K562 (cell line): ENCODE measurements at regions not wholly inside any gene's neighbourhood (a gene's known extent, or its start where the extent isn't known, plus 50 kb on each side); places are given as distances from the start of the nearest gene placed in this dataset.

Experiments used
- ATAC-seq: fragments of 200-7000 bp; cut with Tn5 transposase; 3 replicates; pipeline ENCODE4 v1.9.1; 2020; ENCODE audit warnings: moderate library complexity
- BruUV-seq: library from RNA; stranded (reverse); fragments of 400-500 nt; replicated peaks from 2 replicates; lab custom pipeline; 2021; lab: Mats Ljungman, UMichigan
- CTCF ChIA-PET: fragments of 300-600 bp; formaldehyde crosslinking; extraction: SDS; loops from one replicate; lab custom pipeline; 2021; ENCODE audit warnings: low intra/inter-chr PET ratio; lab: Yijun Ruan, JAX
- POLR2A ChIA-PET: fragments of 300-600, 350-650 bp; sonication (Branson Sonifier 250); formaldehyde crosslinking; extraction: SDS; loops from one replicate; lab custom pipeline; 2021; ENCODE audit warnings: antibody characterized with exemption, inconsistent platforms; lab: Yijun Ruan, JAX
- DNase-seq, 4 experiments: peaks; one replicate each; pipeline versions ENCODE4 v3.0.0 to v3.0.0-alpha.2; 2011 to 2018; ENCODE audit warnings: low spot score in 3 of 4, mixed read lengths in 3 of 4; ENCODE audit errors: extremely low read depth in 1 of 4
- FAIRE-seq: peaks from 2 replicates; lab custom pipeline; 2011; peaks lifted over from hg19 to GRCh38; lab: Jason Lieb, UNC
- H2AFZ ChIP-seq: 2 replicates; pipeline ENCODE4 v1.6.0; 2011; ENCODE audit warnings: low read depth, low read length, control low read depth, inconsistent platforms
- H3K27ac ChIP-seq: fragments of 200-600 bp; 3 replicates; pipeline ENCODE4 v1.8.0; 2011; ENCODE audit warnings: low read depth, mild to moderate bottlenecking, control low read depth, inconsistent platforms, low read length, moderate library complexity, mixed read lengths; ENCODE audit errors: extremely low read depth
- H3K27me3 ChIP-seq, 2 experiments: fragments of 300-600 bp in 1 of 2; 2 replicates in 1 of 2; 3 replicates in 1 of 2; pipeline versions ENCODE4 v1.6.0 to v1.8.0; 2011; ENCODE audit warnings: inconsistent platforms in 2 of 2, low read length in 2 of 2, mild to moderate bottlenecking in 1 of 2, mixed read lengths in 1 of 2, moderate library complexity in 1 of 2; ENCODE audit not compliant: control insufficient read depth in 2 of 2, insufficient read depth in 2 of 2
- H3K36me3 ChIP-seq: fragments of 300-600 bp; 3 replicates; pipeline ENCODE4 v1.8.0; 2011; ENCODE audit warnings: mild to moderate bottlenecking, low read length, inconsistent platforms; ENCODE audit not compliant: control insufficient read depth, insufficient read depth
- H3K4me1 ChIP-seq, 2 experiments: fragments of 200-600 bp in 1 of 2; replicated peaks in 1 of 2; 2 replicates in 1 of 2; 3 replicates in 1 of 2; pipeline versions ENCODE4 v1.5.1 to v1.8.0; 2011; ENCODE audit warnings: inconsistent platforms in 2 of 2, low read length in 2 of 2, mild to moderate bottlenecking in 1 of 2, mixed read lengths in 1 of 2, moderate library complexity in 1 of 2; ENCODE audit not compliant: control insufficient read depth in 2 of 2, insufficient read depth in 2 of 2
- H3K4me2 ChIP-seq: 2 replicates; pipeline ENCODE4 v1.6.1; 2011; ENCODE audit warnings: low read length, control low read depth, inconsistent platforms, mixed read lengths; ENCODE audit not compliant: insufficient read depth
- H3K4me3 ChIP-seq: fragments of 200-600 bp; sonication (generic), shearing (Covaris generic); 2 replicates; pipeline ENCODE4 v1.5.1; 2016; ENCODE audit warnings: control low read depth, inconsistent platforms
- H3K79me2 ChIP-seq: fragments of 200-600 bp; 3 replicates; pipeline ENCODE4 v1.8.0; 2011; ENCODE audit warnings: low read length, inconsistent platforms; ENCODE audit not compliant: control insufficient read depth, insufficient read depth
- H3K9ac ChIP-seq, 2 experiments: 2 replicates each; pipeline versions ENCODE4 v1.6.0 to v1.6.1; 2011; ENCODE audit warnings: low read depth in 2 of 2, low read length in 2 of 2, control low read depth in 1 of 2, inconsistent platforms in 1 of 2, mild to moderate bottlenecking in 1 of 2, mixed read lengths in 1 of 2; ENCODE audit not compliant: insufficient read depth in 1 of 2
- H3K9me1 ChIP-seq: one replicate; pipeline ENCODE4 v1.6.0; 2011; ENCODE audit warnings: inconsistent platforms, mild to moderate bottlenecking, low read length, moderate library complexity; ENCODE audit not compliant: control insufficient read depth, insufficient read depth
- H3K9me3 ChIP-seq: replicated peaks from 2 replicates; pipeline ENCODE4 v1.5.1; 2011; ENCODE audit warnings: low read depth, low read length, inconsistent platforms; ENCODE audit not compliant: control insufficient read depth, insufficient read depth
- H4K20me1 ChIP-seq: replicated peaks from 2 replicates; pipeline ENCODE4 v1.6.1; 2011; ENCODE audit warnings: low read length, inconsistent platforms, mixed read lengths; ENCODE audit not compliant: control insufficient read depth, insufficient read depth
- ARHGAP35 ChIP-seq: fragments of 450-650 bp; IDR thresholded peaks from 2 replicates; pipeline ENCODE4 v1.6.1; 2018; ENCODE audit not compliant: partially characterized antibody
- C11orf30 ChIP-seq: fragments of 450-650 bp; IDR thresholded peaks from 2 replicates; pipeline ENCODE4 v1.6.1; 2016; ENCODE audit warnings: low read depth, mild to moderate bottlenecking
- CBFB ChIP-seq: sonication (generic); formaldehyde crosslinking; IDR thresholded peaks from 2 replicates; pipeline ENCODE4 v1.4.0; 2020; ENCODE audit warnings: mild to moderate bottlenecking, missing genetic modification reagents
- CTBP1 ChIP-seq: fragments of 450-650 bp; IDR thresholded peaks from 2 replicates; pipeline ENCODE4 v1.6.1; 2016; ENCODE audit warnings: borderline replicate concordance
- DNMT1 ChIP-seq: fragments of 450-650 bp; IDR thresholded peaks from 2 replicates; pipeline ENCODE4 v1.6.1; 2016; ENCODE audit warnings: antibody characterized with exemption, mild to moderate bottlenecking
- FOXJ3 ChIP-seq: sonication (generic); formaldehyde crosslinking; IDR thresholded peaks from 2 replicates; pipeline ENCODE4 v1.4.0; 2020; ENCODE audit warnings: mild to moderate bottlenecking, missing genetic modification reagents
- MNT ChIP-seq, 2 experiments: fragments of 450-650 bp; conservative IDR thresholded peaks; 2 replicates each; pipeline ENCODE4 v1.6.1; 2017; ENCODE audit warnings: mild to moderate bottlenecking in 2 of 2, moderate library complexity in 2 of 2
- NONO ChIP-seq, 2 experiments: fragments of 200-400 bp in 1 of 2; fragments of 450-650 bp in 1 of 2; formaldehyde crosslinking in 1 of 2; IDR thresholded peaks; 2 replicates each; pipeline ENCODE4 v1.6.1; 2017; ENCODE audit warnings: low read depth in 2 of 2, mild to moderate bottlenecking in 2 of 2, moderate library complexity in 2 of 2, low read length in 1 of 2
- OTX1 ChIP-seq: fragments of 450-650 bp; formaldehyde crosslinking; IDR thresholded peaks from 2 replicates; pipeline ENCODE4 v1.4.0; 2022; ENCODE audit warnings: mild to moderate bottlenecking
- PML ChIP-seq: IDR thresholded peaks from 2 replicates; pipeline ENCODE4 v1.6.1; 2012; ENCODE audit warnings: low read length, inconsistent platforms
- RB1 ChIP-seq: fragments of 450-650 bp; IDR thresholded peaks from 2 replicates; pipeline ENCODE4 v1.6.1; 2017; ENCODE audit warnings: low read depth, mild to moderate bottlenecking
- SMARCA4 ChIP-seq: fragments of 450-650 bp; IDR thresholded peaks from 2 replicates; pipeline ENCODE4 v1.6.1; 2016
- STAG1 ChIP-seq: sonication (generic); formaldehyde crosslinking; IDR thresholded peaks from 2 replicates; pipeline ENCODE4 v1.5.0; 2020; ENCODE audit warnings: missing genetic modification reagents, borderline replicate concordance
- THRB ChIP-seq: fragments of 450-650 bp; formaldehyde crosslinking; conservative IDR thresholded peaks from 2 replicates; pipeline ENCODE4 v1.4.0; 2022; ENCODE audit warnings: mild to moderate bottlenecking, missing genetic modification characterization
- USF2 ChIP-seq: sonication (generic); formaldehyde crosslinking; IDR thresholded peaks from 2 replicates; pipeline ENCODE4 v1.5.0; 2020; ENCODE audit warnings: missing genetic modification reagents
- ZC3H8 ChIP-seq: fragments of 450-650 bp; IDR thresholded peaks from 2 replicates; pipeline ENCODE4 v1.6.1; 2017
- ZNF217 ChIP-seq: sonication (generic); formaldehyde crosslinking; IDR thresholded peaks from 2 replicates; pipeline ENCODE4 v1.8.0; 2022; ENCODE audit warnings: mild to moderate bottlenecking, missing genetic modification reagents
- WGBS: fragments of 100-300 bp; shearing (Covaris generic); methylation state at CpG from one replicate; pipeline ENCODE4 v1.1.6; 2016; ENCODE audit warnings: low coverage, mixed read lengths; ENCODE audit not compliant: insufficient coverage; ENCODE audit errors: missing lambda C conversion rate; 5-methylcytosine and 5-hydroxymethylcytosine counted together
- in situ Hi-C: fragments of 300-500 bp; cut with MboI; formaldehyde crosslinking; loops from 4 replicates; pipeline ENCODE4 v1.15.0; 2018; ENCODE audit warnings: inconsistent platforms, mixed read lengths
- intact Hi-C: fragments of 100-400 bp; cut with micrococcal nuclease; formaldehyde crosslinking; loops from 2 replicates; pipeline ENCODE4 v1.14.2; 2022

GRCh38 chr15:31824024-31824423 lies 206.3 kb upstream of the CHRNA7 start:
- Histone ChIP-seq H3K79me2 (no peaks in the 10 kb centered on the region), H3K9me1 (no peaks in the 10 kb centered on the region), H2AFZ (no peak overlapping the region), H4K20me1 (no peaks in the 10 kb centered on the region), H3K36me3 (no peaks in the 10 kb centered on the region), H3K4me2 (no peak overlapping the region), H3K4me3 (no peak overlapping the region), H3K27me3 (no peaks in the 10 kb centered on the region; a peak in 1 of 5 replicates), H3K9ac (no peak overlapping the region), H3K27ac (no peak overlapping the region), H3K9me3 (no peaks in the 10 kb centered on the region), H3K4me1 (no peaks in the 10 kb centered on the region)
- no peak for FAIRE-seq
- ChIA-PET POLR2A (no interaction called here), CTCF (no interaction called here)
- DNase-seq = no peak
- BruUV-seq = no TSS peak
- in situ Hi-C loops = no loop called here
- 0% methylated on average over 5 of the region's 5 CpGs for WGBS
- intact Hi-C loops = no loop called here
- no peak for ATAC-seq
- TF ChIP-seq SMARCA4 = no peak
- no peak for TF ChIP-seq MNT (conservative IDR thresholded peaks at IDR 0.05)
- TF ChIP-seq ARHGAP35 = no peak
- TF ChIP-seq ZNF217 (CRISPR knock-in tag) = no peak
- no peak for TF ChIP-seq USF2 (CRISPR knock-in tag)
- TF ChIP-seq OTX1 = no peak
- TF ChIP-seq CBFB (CRISPR knock-in tag) = no peak
- no peak for TF ChIP-seq NONO (IDR thresholded peaks at IDR 0.05; ENCODE audit: low read depth in 2 of 2, low read length in 1 of 2)
- no peak for TF ChIP-seq CTBP1
- no peak for TF ChIP-seq STAG1
- TF ChIP-seq ZC3H8 = no peak
- TF ChIP-seq THRB (CRISPR knock-in tag) = no peak
- no peak for TF ChIP-seq C11orf30
- no peak for TF ChIP-seq DNMT1
- no peak for TF ChIP-seq PML
- no peak for TF ChIP-seq FOXJ3 (CRISPR knock-in tag)
- no peak for TF ChIP-seq RB1
- TF ChIP-seq, all 486 proteins: peak for 0
